Islet of Langerhans (tissue), 1 donor: ENCODE measurements at regions not wholly inside any gene's neighbourhood (a gene's known extent, or its start where the extent isn't known, plus 50 kb on each side); places are given as distances from the start of the nearest gene placed in this dataset.

Experiments used
- FAIRE-seq: peaks from one replicate; lab custom pipeline; 2011; peaks lifted over from hg19 to GRCh38; lab: Jason Lieb, UNC

DNA sequence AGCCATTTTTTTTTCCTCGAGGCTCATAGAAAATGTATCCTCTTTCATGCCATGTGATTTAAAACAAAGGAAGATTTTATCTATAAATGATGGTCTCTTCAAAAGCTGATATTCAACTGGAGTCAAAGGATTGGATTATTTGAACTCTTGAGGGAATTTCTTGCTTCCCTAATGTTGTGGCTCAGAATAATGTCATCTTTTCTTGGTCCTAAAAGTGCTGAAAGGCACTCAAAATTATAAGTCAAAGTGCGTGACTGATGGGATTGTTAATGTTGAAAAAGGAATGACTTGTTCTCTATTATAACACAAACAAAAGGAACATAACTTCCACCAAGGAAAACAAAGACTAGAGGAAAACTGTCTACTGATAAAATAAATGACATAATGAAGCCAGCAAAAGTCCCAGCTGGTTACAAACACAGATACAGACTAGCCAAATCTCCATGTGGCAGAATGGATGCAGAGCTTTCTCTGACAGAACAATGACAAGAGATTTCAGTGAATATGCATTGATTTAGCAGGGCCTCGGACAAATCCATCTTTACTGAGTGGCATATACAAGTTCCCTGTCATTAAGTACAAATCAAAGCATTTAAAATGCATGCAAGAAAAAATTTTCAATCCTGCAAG is 552.6 kb downstream of the GBA3 start:
- peak; percentile 38 for FAIRE-seq

DNA sequence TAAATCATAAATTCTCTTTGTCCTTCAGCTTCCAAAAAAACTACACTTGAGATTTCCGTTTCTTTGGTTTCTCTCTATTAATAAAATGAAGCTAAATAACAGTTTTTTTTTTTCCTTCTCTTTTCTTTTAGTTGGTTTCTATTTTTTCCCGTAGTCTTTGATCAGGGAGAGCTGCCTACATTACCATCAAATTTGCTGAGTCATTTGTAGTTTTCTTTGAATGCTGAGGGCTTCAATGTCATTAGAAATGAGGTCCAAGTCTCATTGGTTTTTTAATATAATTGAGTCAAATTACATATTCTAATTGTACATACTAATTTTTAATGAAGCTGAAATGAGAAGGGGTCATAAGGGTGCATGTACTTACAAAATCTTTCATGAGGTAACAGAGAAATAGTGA is 550.2 kb downstream of the GBA3 start:
- FAIRE-seq = no peak

DNA sequence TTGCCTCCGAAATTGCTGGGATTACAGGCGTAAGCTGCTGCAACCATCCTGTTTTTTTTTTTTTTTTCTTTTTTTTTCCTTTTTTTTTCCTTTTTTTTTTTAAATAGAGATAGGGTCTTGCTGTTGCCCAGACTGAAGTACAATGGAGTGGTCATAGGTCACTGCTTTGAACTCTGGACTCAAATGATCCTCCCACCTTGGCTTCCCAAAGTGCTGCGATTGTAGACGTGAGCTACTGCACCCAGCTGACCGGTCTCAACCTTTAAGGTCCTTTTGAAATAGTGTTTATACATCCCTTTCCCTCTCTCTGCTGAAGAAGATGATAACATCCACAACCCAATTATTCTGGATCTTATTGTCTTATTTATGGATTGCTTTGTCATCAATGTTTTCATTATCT is 548.7 kb downstream of the GBA3 start:
- no peak for FAIRE-seq

DNA sequence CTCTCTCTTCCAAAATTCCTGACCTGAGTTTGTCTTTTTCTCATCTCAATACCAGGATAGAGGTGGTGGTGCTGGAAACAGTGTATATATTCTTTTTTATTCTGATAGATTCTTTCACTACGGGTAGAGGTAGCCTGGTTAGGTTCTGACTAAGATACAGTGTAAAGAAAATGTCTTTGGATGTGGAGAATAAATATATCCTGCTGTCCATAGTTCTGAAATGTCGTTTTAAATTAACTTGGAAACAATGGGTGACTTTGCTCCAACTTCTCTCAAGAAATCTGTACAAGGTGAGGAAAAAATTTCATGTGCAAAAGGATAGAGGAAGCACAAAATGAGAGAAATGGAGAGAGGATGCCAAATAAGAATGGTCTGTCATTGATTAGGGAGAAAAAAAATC is 546.1 kb downstream of the GBA3 start:
- FAIRE-seq = no peak

DNA sequence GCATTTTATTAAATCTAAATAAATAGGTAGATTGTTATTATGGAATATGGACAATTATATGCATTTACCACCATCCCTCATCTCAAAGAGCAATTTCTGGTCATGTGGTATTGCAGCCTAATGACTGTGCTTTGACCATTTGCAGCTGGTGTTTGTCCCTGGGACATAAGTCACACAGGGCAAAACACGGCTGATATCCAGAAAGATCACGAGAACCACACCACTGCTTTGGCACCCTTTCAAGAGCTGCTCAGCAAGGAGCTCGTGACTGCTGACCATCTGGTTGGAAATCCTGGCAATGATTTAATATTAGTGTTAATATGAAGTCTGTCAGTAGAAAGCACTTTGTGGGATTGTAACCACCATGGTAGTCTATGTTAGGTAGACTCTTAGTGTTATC is 545.0 kb downstream of the GBA3 start:
- FAIRE-seq = peak; percentile 82

DNA sequence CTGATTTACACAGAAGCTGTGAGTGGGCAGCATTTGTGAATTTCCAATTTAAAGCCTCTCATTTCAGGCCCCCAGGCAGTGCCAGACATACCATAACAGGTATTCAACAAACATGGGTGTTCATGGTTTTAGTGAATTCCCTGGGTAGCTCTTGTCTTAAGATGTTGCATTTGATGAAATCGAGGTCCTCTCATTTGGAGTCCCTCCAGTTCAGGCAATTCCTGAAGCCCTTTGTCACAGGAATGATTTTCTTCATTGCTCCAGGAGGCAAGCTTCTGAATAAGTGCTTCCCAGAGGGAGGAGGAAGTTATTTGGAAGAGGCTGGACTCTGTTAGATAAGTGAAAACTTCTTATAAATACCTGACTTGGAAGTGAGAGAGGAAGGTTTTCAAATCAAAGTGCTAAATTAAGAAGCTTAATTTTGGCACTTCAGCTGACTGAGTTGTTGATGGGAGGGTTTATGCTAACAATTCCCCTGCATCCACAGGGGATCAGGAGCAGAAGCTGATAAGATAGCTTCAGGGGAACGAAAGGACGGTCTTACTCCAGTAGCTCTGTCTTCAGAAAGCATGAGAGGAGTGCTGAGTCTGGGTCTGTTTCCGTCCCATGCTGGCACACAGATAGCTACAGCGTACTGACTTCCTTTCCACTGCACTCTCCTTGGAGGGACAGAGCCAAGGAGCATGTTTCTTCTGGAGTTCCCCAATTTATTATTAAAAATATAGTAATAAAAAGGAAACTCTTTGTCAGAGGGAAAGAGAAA is 543.1 kb downstream of the GBA3 start:
- no peak for FAIRE-seq

DNA sequence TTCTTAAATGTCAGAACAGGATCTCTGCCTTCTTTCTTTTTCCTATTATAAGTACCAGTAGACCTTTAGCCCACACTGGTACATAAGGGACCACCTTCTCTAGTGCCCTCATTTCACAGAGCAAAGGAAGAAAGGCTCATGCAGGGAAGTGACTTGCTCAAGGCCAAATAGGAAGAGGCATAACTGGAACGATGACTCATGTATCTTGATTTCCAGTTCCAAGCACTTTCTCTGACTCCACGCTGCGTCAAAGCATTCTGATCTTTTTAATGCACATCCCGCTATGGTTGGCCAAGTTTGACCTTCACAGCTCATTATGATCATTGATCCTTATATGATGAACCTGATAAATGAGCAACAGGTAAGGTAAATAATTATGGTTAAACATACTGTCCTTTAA is 542.0 kb downstream of the GBA3 start:
- no peak for FAIRE-seq

DNA sequence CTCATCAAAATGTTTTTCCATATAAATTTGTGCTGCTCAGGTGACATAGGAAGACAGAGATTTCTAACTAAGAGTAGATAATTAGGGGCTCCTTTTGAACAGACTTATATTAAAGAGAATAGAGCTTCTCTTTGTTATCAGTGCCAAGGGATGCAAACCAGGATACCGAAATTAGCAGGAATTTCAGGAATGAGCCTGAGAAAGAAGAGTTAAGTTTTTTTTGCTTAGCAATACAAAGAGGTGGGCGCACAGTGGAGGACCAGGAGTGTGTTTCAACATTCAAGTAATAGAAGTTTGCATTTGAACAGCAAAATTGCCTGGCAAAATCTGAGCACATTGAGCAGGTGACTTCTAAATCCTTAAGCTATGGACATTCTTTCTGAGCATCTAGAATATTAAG is 541.3 kb downstream of the GBA3 start:
- no peak for FAIRE-seq

DNA sequence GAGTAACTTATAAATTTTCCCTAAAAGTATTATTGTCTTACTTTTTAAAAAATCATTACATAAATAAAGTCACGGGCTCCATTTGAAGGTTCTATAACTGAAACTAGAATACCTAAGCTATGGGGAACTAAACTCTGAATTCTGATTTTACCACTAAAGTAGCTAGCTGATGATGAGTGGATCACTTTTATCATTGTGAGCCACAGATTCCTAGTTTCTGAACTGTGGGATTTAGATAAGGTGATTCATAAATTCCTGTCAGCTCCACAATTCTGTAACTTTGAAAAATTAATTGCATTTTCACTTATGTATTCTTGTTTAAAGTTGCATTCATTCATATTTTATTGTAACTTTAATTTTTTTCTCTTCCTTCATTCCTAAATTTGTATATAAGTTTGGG is 540.9 kb downstream of the GBA3 start:
- no peak for FAIRE-seq

DNA sequence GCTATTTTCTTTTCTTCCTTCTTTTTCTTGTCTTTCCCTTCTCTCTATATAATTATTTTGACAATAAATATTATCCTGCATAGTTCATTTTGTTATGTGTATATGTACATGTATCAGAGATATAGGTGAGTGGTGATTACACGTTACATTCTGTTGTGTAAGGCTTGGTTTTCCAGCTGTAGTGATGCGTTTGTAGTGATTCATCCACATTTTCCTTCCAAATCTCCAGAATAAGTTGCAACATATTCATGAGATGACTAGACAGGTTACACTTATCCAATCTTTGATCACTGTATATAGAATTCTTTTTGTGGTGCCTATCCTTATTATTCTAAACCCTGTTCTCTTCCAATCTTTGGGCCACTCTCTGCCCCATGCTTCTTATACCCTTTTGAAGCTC is 540.2 kb downstream of the GBA3 start:
- no peak for FAIRE-seq

DNA sequence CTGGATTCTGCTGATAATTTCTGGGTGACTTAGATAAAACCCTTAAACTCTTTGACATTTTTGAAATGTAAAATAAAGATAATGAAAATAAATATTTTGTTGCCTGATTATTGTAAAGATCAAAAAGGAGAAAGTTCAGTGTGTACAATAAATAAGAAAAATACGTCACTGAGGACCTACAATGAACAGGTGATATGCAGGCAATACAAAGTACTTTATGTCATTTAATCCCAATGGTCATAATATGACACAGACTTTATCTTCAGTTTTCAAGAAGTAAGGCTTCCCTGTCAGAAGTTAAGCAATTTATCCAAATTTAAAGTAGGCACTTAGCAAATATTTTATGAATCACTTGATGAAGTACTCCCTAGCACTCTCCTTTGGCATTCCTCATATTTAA is 532.8 kb downstream of the GBA3 start:
- peak; percentile 9 for FAIRE-seq

DNA sequence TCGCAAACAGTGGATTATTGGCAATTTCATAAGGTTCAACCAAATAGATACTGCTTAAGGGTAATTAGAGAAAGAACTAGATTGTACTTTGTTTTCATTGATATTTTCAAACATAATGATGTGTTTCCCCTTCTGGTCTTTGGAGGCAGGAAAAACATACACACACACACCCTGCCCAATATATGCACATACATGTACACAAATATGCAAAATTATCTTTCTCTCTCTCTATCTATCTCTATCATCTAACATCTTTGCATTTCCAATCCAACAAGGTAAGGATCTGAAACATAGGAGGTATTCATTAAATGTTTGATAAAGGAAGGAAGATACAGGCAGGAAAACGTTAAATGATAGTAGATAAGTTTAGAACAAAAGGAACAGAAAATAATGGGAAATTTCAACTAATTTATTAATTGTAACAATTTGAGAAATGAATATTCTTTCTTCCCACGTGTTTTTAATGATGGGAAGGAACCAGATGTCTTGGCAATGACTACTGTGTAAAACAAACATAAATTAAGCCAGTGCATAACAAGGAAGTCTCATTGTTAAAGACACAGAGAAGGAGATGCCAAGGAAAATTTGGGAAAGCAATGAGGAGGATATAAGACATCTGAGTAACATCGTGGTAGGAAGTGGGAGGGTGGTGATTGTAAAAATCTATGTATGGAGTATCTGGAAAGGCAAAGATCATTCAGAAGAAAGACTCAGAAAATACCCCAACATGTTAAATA is 532.1 kb downstream of the GBA3 start:
- FAIRE-seq = no peak

DNA sequence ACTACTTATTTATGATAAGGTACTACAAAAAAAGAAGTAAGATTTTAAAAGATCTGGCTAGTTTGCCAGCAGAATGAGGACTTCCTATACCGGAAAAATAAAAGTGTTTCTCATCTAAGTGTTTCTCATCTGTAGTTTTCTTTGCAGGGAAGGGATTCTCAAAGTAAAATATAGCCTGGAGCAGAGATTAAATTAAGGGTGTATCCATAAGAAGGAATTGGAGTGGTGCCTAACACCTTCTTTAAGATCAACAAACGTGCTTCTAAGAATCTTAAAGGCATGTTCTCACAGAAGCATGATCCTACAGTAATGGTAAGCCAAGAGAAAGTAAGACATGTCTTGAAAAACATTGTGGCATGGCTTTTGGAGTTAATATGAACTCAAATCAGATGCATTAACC is 528.2 kb downstream of the GBA3 start:
- FAIRE-seq = no peak

DNA sequence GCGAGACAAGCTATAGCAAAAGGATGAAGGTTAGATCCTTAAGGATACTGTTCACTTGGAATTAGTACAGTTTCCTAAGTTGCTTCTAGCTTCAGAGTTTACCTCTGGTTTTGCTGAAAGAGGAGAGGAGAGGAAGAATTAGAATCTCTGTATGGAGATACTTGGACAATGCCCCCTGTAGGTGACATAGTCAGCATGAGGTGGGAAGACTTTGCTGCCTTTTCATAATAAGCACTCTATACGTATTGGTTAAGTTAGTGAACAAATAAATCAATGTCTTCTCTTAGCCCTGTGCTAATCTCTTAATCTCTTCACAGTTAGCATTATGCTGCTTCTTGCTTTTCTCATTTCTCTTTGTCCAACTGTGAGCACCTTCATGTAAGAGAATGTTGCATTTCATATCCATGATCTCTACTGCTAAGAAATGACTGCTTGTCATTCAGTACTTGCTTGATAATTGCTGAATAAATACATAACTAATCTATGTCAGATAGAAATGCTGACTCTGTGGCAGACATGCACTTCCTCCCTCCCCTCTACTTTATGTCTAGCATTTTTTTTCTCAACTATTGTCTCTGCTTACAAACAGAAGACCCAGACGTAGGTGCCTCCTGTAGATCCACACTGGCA is 527.2 kb downstream of the GBA3 start:
- FAIRE-seq = no peak

DNA sequence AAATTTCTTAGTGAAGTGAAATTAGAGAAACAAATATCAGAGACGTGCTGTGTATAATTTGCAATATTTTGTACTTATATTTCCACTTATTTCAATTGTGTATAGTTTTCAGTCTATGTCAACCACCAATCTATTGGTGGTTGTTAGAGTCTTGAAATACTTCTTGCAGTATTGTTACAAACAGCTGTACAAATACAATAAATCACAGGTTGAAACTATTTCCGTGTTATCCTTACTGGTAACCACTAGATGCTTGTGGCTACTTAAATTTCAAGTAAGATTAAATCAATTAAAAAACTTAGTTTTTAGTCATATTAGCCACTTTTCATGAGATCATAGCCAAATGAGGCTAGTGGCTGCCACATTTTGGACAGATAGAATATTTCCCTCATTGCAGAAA is 520.5 kb downstream of the GBA3 start:
- FAIRE-seq = no peak

DNA sequence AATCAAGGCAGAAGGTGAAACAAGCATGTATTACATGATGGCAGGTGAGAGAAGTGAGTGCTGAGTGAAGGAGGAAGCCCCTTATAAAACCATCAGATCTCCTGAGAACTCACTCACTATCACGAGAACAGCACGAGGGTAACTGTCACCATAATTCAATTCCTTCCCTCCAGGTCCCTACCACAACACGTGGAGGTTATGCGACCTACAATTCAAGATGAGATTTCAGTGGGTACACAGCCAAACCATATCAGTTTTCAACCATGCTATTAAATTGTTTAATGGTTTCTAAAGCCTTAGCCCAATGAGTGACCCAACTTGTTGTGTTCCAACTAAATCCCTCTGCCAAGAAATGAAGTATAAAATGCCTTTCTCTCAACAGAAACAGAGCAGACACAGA is 519.8 kb downstream of the GBA3 start:
- FAIRE-seq = no peak

DNA sequence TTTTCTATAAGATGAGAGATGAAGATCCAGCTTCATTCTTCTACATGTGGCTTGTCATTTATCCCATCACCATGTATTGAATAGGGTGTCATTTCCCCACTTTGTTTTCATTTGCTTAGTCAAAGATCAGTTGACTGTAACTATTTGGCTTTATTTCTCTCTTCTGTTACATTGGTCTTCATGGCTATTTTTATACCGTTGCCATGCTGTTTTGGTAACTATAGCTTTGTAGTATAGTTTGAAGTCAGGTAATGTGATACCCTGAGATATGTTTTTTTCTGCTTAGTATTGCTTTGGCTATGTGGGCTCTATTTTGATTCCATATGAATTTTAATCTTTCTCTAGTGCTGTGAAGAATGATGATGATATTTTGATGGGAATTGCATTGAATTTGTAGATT is 514.3 kb downstream of the GBA3 start:
- FAIRE-seq = no peak

DNA sequence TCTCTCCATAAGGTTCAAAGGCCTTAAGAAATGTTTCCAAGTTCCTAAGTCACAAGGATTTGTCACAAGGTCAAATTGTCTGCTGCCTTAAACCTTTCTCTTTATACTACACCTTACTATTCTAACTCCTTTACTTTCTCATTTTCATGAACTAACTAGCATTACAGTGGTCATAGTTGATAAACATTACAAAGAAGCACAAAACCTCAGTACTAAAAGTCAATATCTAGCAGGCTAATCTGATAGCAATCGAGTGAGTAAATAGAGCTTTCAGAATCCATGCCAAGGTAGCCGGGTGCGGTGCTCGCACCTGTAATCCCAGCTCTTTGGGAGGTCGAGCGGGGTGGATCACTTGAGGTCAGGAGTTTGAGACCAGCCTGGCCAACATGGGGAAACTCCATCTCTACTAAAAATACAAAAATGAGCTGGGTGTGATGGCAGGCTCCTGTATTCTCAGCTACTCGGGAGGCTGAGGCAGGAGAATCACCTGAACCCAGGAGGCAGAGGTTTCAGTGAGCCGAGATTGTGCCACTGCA is 510.0 kb downstream of the GBA3 start:
- no peak for FAIRE-seq

DNA sequence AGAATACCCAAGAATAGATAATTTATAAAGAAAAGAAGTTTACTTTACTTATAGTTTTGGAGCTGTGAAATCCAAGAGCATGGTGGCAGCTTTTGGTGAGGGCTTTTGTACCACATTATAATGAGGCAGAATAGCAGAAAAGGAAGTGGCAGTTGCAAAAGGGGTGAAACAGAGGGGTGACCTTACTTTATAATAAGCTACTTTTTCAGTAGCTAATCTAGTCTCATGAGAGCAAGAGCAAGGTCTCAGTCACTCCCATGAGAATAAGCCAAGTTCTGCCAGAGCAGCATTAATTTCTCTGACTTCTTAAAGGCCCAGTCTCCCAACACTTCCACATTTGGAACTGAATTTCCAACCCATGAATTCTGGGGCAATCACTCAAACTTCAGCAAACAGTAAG is 502.0 kb downstream of the GBA3 start:
- FAIRE-seq = no peak

DNA sequence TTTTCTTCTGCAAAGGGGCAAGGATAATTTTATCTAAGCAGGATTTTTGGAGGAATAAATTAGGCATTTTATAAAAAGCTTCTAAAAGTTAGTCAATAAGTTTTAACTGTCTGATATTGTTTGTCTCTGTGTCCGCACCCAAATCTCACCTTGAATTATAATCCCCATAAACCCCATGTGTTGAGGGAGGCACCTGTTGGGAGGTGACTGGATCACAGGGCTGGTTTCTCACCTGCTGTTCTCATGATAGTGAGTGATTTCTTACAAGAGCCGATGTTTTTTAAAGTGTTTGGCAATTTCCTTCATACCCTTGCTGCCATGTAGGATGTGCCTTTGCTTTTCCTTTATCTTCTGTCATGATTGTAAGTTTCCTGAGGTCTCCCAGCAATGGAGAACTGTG is 481.4 kb downstream of the GBA3 start:
- FAIRE-seq = no peak

DNA sequence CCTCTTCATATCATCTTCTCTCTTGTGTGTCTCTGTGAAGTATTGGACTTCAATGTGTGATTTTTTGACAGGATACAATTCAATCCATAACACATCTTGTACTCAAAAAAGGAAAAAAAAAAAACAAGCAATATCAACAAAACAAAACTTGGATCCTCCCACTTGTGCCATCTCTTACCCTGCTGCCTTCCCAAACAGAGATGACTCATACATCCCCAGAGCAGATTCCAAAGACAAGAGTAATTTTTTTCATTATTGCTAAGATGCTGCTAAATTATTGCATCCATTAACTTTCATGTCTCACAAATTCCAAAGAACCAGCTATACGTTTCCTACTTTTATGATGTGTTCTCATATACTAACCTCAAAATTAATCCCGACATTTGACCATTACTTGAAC is 479.2 kb downstream of the GBA3 start:
- no peak for FAIRE-seq

DNA sequence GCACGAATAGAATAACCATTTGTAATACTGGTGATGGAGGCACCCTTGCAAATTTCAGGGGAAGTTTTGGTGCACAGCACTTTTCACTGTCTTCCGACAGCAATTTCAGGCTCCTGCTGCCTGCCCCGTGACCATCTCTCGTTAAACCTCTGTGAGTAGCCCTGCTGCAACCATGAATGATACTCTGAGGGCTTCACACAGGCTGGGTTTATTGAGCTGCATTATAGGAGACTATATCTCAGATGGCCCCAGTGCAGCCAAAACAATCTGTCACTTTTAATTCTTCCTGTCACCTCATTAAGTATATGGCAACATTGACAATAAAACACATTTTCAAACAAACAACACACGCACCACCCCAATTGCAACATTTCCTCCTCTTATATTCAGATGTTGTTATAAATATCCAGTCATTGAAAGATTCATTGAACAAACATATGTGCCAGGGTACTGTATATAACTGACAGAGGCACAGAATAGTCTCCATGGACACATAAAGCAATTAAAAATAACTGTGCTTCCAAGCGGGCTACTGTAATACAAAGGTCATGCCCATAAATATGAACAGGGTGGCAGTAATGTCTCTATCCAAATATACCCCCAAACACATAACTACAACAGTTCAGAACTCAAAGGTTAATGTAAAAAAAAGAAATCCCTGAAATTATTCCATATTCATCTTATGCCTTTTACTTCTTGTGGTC is 477.0 kb downstream of the GBA3 start:
- no peak for FAIRE-seq
